HepG2 (cell line): ENCODE measurements at regions not wholly inside any gene's neighbourhood (a gene's known extent, or its start where the extent isn't known, plus 50 kb on each side); places are given as distances from the start of the nearest gene placed in this dataset.

Experiments
- ATAC-seq: fragments of 200-7000 bp; cut with Tn5 transposase; 3 replicates; pipeline ENCODE4 v1.9.1; 2020; ENCODE audit warnings: mild to moderate bottlenecking, moderate library complexity
- BruUV-seq: library from RNA; stranded (reverse); fragments of 400-500 nt; replicated peaks from 2 replicates; lab custom pipeline; 2021; lab: Mats Ljungman, UMichigan
- CTCF ChIA-PET: fragments of 300-600 bp; formaldehyde crosslinking; extraction: SDS; loops from one replicate; lab custom pipeline; 2021; ENCODE audit warnings: low total read pairs, inconsistent platforms, low intra/inter-chr PET ratio; lab: Yijun Ruan, JAX
- POLR2A ChIA-PET: fragments of 350-600 bp; sonication (Branson Sonifier 250); formaldehyde crosslinking; loops from one replicate; lab custom pipeline; 2020; ENCODE audit warnings: antibody characterized with exemption, inconsistent platforms; lab: Yijun Ruan, JAX
- DNase-seq: peaks from one replicate; pipeline ENCODE4 v3.0.0-alpha.2; 2015; ENCODE audit warnings: low spot score
- FAIRE-seq: peaks from 3 replicates; lab custom pipeline; 2011; peaks lifted over from hg19 to GRCh38; lab: Jason Lieb, UNC
- H2AFZ ChIP-seq: one replicate; pipeline ENCODE4 v1.6.1; 2011; ENCODE audit warnings: low read length, inconsistent platforms
- H3K27ac ChIP-seq: fragments of 300-600 bp; 3 replicates; pipeline ENCODE4 v1.8.0; 2011; ENCODE audit warnings: mixed run types, mild to moderate bottlenecking, mixed read lengths, low read length, inconsistent platforms; ENCODE audit not compliant: insufficient read depth; ENCODE audit errors: extremely low read length
- H3K27me3 ChIP-seq, 2 experiments: fragments of 200-600 bp in 1 of 2; 2 replicates in 1 of 2; 3 replicates in 1 of 2; pipeline versions ENCODE4 v1.6.0 to v1.8.0; 2011; ENCODE audit warnings: low read length in 2 of 2, mild to moderate bottlenecking in 2 of 2, moderate library complexity in 2 of 2, inconsistent platforms in 1 of 2; ENCODE audit not compliant: insufficient read depth in 2 of 2, control insufficient read depth in 1 of 2
- H3K36me3 ChIP-seq, 2 experiments: fragments of 200-600 bp in 1 of 2; replicated peaks in 1 of 2; 2 replicates in 1 of 2; 3 replicates in 1 of 2; pipeline versions ENCODE4 v1.5.1 to v1.8.0; 2011; ENCODE audit warnings: low read length in 2 of 2, inconsistent platforms in 1 of 2; ENCODE audit not compliant: insufficient read depth in 2 of 2, control insufficient read depth in 1 of 2
- H3K4me1 ChIP-seq: 2 replicates; pipeline ENCODE4 v1.5.1; 2012; ENCODE audit warnings: low read length, inconsistent platforms; ENCODE audit not compliant: insufficient read depth
- H3K4me2 ChIP-seq: 2 replicates; pipeline ENCODE4 v1.6.0; 2011; ENCODE audit warnings: low read depth, low read length, inconsistent platforms
- H3K4me3 ChIP-seq, 3 experiments: fragments of 200-600 bp in 1 of 3; sonication (generic), shearing (Covaris generic) in 1 of 3; replicated peaks in 1 of 3; 2 replicates each; pipeline ENCODE4 v1.5.1; 2011 to 2016; ENCODE audit warnings: low read length in 3 of 3, inconsistent platforms in 2 of 3, low read depth in 2 of 3, mild to moderate bottlenecking in 2 of 3, control low read depth in 1 of 3, mixed read lengths in 1 of 3; ENCODE audit not compliant: insufficient read depth in 1 of 3
- H3K79me2 ChIP-seq: one replicate; pipeline ENCODE4 v1.6.1; 2011; ENCODE audit warnings: low read length, inconsistent platforms; ENCODE audit not compliant: insufficient read depth
- H3K9ac ChIP-seq: 2 replicates; pipeline ENCODE4 v1.6.0; 2011; ENCODE audit warnings: mild to moderate bottlenecking, low read depth, low read length, inconsistent platforms; ENCODE audit not compliant: insufficient read depth
- H3K9me3 ChIP-seq: 2 replicates; pipeline ENCODE4 v1.5.1; 2012; ENCODE audit warnings: mild to moderate bottlenecking, low read length
- H4K20me1 ChIP-seq: 2 replicates; pipeline ENCODE4 v1.6.0; 2011; ENCODE audit warnings: inconsistent platforms, mild to moderate bottlenecking, low read length, moderate library complexity; ENCODE audit not compliant: insufficient read depth
- ARID2 ChIP-seq: sonication (generic); formaldehyde crosslinking; IDR thresholded peaks from 2 replicates; pipeline ENCODE4 v1.8.1; 2022; ENCODE audit warnings: mild to moderate bottlenecking, missing genetic modification reagents, borderline replicate concordance
- GATAD2A ChIP-seq: IDR thresholded peaks from 2 replicates; pipeline ENCODE4 v1.6.1; 2016
- ISL2 ChIP-seq: sonication (generic); formaldehyde crosslinking; IDR thresholded peaks from 2 replicates; pipeline ENCODE4 v1.5.0; 2020; ENCODE audit warnings: missing genetic modification reagents
- KDM6A ChIP-seq: IDR thresholded peaks from 2 replicates; pipeline ENCODE4 v1.6.1; 2016; ENCODE audit warnings: low read depth
- KLF11 ChIP-seq: IDR thresholded peaks from 2 replicates; pipeline ENCODE4 v1.6.1; 2016; ENCODE audit warnings: missing compliant biosample characterization
- PHF5A ChIP-seq: IDR thresholded peaks from one replicate; pipeline ENCODE4 v1.6.1; 2018; ENCODE audit warnings: low read depth, missing genetic modification reagents; ENCODE audit not compliant: unreplicated experiment
- SKI ChIP-seq: fragments of 450-650 bp; IDR thresholded peaks from one replicate; pipeline ENCODE4 v1.6.1; 2018; ENCODE audit warnings: mild to moderate bottlenecking; ENCODE audit not compliant: partially characterized antibody
- ZBTB14 ChIP-seq: sonication (generic); formaldehyde crosslinking; IDR thresholded peaks from 2 replicates; pipeline ENCODE4 v1.4.0; 2020; ENCODE audit warnings: missing genetic modification reagents
- ZNF343 ChIP-seq: sonication (generic); formaldehyde crosslinking; IDR thresholded peaks from 2 replicates; pipeline ENCODE4 v1.4.0; 2020; ENCODE audit warnings: mild to moderate bottlenecking, missing genetic modification reagents
- ZNF670 ChIP-seq: sonication (generic); formaldehyde crosslinking; IDR thresholded peaks from 2 replicates; pipeline ENCODE4 v1.8.0; 2022; ENCODE audit warnings: mild to moderate bottlenecking, missing genetic modification reagents, borderline replicate concordance
- ZNF678 ChIP-seq: sonication (generic); formaldehyde crosslinking; IDR thresholded peaks from 2 replicates; pipeline ENCODE4 v1.4.0; 2020; ENCODE audit warnings: mild to moderate bottlenecking, missing genetic modification reagents
- WGBS: methylation state at CpG from one replicate; pipeline ENCODE4 v1.1.6; 2017; ENCODE audit warnings: low lambda C conversion rate; 5-methylcytosine and 5-hydroxymethylcytosine counted together
- in situ Hi-C: cut with HindIII; loops from 2 replicates; pipeline ENCODE4 v1.10.0; 2017; ENCODE audit warnings: low pct_unique_long_range_greater_than_20kb; ENCODE audit not compliant: extremely low pct_ligation_motif_present
- intact Hi-C: fragments of 100-400 bp; cut with micrococcal nuclease; formaldehyde crosslinking; loops from one replicate; pipeline ENCODE4 v1.10.0; 2022; ENCODE audit not compliant: unreplicated experiment
- TF ChIP-seq, protein P1 (sequence below): sonication (generic); formaldehyde crosslinking; conservative IDR thresholded peaks from 2 replicates; pipeline ENCODE4 v1.8.0; 2022; ENCODE audit warnings: low read depth, missing genetic modification reagents
- TF ChIP-seq, protein P2 (sequence below): sonication (generic); formaldehyde crosslinking; IDR thresholded peaks from 2 replicates; pipeline ENCODE4 v1.4.0; 2020; ENCODE audit warnings: mild to moderate bottlenecking, missing genetic modification reagents
- TF ChIP-seq, protein P3 (sequence below): sonication (generic); formaldehyde crosslinking; IDR thresholded peaks from 2 replicates; pipeline ENCODE4 v1.5.0; 2020; ENCODE audit warnings: mild to moderate bottlenecking, missing genetic modification reagents

GRCh38 chr12:28893856-28894255 is 255.2 kb upstream of the FAR2 start:
- CTCF ChIA-PET: no interaction called here
- no peaks in the 10 kb centered on the region for H4K20me1 ChIP-seq
- no peaks in the 10 kb centered on the region for H3K36me3 ChIP-seq
- WGBS: 5% methylated on average over 1 of the region's 1 CpG
- no peak overlapping the region for H3K4me3 ChIP-seq
- DNase-seq: no peak
- H3K27me3 ChIP-seq: no peaks in the 10 kb centered on the region
- TF ChIP-seq GATAD2A (CRISPR knock-in tag): no peak
- no peak for TF ChIP-seq KDM6A (CRISPR knock-in tag)
- H3K9ac ChIP-seq: no peak overlapping the region
- H2AFZ ChIP-seq: no peak overlapping the region
- no peak overlapping the region for H3K4me2 ChIP-seq
- in situ Hi-C loops: no loop called here
- POLR2A ChIA-PET: no interaction called here
- H3K4me1 ChIP-seq: no peaks in the 10 kb centered on the region
- BruUV-seq: no TSS peak
- H3K9me3 ChIP-seq: peaks cover 26% of the 10 kb centered on the region; the same call in 1 of the 2 replicates
- H3K27ac ChIP-seq: no peak overlapping the region
- intact Hi-C loops: no loop called here
- ATAC-seq: no peak
- H3K79me2 ChIP-seq: no peaks in the 10 kb centered on the region
- FAIRE-seq: no peak

DNA sequence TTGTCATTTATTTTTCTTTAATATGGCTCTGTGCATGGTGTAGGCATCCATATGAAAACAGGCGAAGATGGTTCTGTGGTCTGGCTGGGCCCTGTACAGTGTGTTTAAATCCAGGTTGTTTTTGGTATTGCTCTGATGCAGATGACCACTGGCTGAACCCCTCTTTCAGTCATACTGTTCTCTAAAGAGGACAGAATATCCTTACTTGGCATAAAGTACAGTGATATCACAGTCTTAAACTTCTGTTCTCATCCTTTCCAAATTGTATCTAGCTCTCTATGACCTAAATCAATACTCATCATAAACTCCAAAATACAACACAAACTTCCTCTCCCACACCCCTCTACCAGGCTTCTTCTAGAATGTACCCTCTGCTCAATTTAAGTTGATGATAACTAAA is 252.7 kb upstream of the FAR2 start:
- no peak overlapping the region for H3K27ac ChIP-seq
- no peaks in the 10 kb centered on the region for H4K20me1 ChIP-seq
- no peak overlapping the region for H3K4me3 ChIP-seq
- 0% methylated on average over 1 of the region's 1 CpG for WGBS
- intact Hi-C loops (no loop called here), in situ Hi-C loops (no loop called here)
- BruUV-seq: no TSS peak
- H3K9me3 ChIP-seq: peaks cover 51% of the 10 kb centered on the region; the same call in 1 of the 2 replicates
- CTCF ChIA-PET: no interaction called here
- no peak for ATAC-seq
- no peak for FAIRE-seq
- H3K4me1 ChIP-seq: no peaks in the 10 kb centered on the region
- no peak overlapping the region for H3K4me2 ChIP-seq
- H3K9ac ChIP-seq: no peak overlapping the region
- POLR2A ChIA-PET: no interaction called here
- no peaks in the 10 kb centered on the region for H3K79me2 ChIP-seq
- no peak for DNase-seq
- H3K36me3 ChIP-seq: no peaks in the 10 kb centered on the region
- no peak overlapping the region for H2AFZ ChIP-seq
- no peaks in the 10 kb centered on the region for H3K27me3 ChIP-seq
- TF ChIP-seq ZNF678: no peak
- TF ChIP-seq, protein P1, sequence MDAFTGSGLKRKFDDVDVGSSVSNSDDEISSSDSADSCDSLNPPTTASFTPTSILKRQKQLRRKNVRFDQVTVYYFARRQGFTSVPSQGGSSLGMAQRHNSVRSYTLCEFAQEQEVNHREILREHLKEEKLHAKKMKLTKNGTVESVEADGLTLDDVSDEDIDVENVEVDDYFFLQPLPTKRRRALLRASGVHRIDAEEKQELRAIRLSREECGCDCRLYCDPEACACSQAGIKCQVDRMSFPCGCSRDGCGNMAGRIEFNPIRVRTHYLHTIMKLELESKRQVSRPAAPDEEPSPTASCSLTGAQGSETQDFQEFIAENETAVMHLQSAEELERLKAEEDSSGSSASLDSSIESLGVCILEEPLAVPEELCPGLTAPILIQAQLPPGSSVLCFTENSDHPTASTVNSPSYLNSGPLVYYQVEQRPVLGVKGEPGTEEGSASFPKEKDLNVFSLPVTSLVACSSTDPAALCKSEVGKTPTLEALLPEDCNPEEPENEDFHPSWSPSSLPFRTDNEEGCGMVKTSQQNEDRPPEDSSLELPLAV (CRISPR knock-in tag): no peak
- TF ChIP-seq ZBTB14 (CRISPR knock-in tag): no peak
- no peak for TF ChIP-seq PHF5A (CRISPR knock-in tag)
- no peak for TF ChIP-seq KLF11 (CRISPR knock-in tag)
- TF ChIP-seq SKI: no peak
- TF ChIP-seq ZNF670: no peak
- TF ChIP-seq ISL2: no peak
- no peak for TF ChIP-seq ZNF343 (CRISPR knock-in tag)
- TF ChIP-seq, protein P2, sequence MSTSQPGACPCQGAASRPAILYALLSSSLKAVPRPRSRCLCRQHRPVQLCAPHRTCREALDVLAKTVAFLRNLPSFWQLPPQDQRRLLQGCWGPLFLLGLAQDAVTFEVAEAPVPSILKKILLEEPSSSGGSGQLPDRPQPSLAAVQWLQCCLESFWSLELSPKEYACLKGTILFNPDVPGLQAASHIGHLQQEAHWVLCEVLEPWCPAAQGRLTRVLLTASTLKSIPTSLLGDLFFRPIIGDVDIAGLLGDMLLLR (CRISPR knock-in tag): no peak
- no peak for TF ChIP-seq ARID2 (CRISPR knock-in tag)
- TF ChIP-seq, protein P3, sequence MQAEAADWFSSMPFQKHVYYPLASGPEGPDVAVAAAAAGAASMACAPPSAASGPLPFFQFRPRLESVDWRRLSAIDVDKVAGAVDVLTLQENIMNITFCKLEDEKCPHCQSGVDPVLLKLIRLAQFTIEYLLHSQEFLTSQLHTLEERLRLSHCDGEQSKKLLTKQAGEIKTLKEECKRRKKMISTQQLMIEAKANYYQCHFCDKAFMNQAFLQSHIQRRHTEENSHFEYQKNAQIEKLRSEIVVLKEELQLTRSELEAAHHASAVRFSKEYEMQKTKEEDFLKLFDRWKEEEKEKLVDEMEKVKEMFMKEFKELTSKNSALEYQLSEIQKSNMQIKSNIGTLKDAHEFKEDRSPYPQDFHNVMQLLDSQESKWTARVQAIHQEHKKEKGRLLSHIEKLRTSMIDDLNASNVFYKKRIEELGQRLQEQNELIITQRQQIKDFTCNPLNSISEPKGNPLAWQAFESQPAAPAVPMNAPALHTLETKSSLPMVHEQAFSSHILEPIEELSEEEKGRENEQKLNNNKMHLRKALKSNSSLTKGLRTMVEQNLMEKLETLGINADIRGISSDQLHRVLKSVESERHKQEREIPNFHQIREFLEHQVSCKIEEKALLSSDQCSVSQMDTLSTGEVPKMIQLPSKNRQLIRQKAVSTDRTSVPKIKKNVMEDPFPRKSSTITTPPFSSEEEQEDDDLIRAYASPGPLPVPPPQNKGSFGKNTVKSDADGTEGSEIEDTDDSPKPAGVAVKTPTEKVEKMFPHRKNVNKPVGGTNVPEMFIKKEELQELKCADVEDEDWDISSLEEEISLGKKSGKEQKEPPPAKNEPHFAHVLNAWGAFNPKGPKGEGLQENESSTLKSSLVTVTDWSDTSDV (CRISPR knock-in tag): no peak
